ENCODE measurements at regions not wholly inside any gene's neighbourhood (a gene's known extent, or its start where the extent isn't known, plus 50 kb on each side); places are given as distances from the start of the nearest gene placed in this dataset.

DNA sequence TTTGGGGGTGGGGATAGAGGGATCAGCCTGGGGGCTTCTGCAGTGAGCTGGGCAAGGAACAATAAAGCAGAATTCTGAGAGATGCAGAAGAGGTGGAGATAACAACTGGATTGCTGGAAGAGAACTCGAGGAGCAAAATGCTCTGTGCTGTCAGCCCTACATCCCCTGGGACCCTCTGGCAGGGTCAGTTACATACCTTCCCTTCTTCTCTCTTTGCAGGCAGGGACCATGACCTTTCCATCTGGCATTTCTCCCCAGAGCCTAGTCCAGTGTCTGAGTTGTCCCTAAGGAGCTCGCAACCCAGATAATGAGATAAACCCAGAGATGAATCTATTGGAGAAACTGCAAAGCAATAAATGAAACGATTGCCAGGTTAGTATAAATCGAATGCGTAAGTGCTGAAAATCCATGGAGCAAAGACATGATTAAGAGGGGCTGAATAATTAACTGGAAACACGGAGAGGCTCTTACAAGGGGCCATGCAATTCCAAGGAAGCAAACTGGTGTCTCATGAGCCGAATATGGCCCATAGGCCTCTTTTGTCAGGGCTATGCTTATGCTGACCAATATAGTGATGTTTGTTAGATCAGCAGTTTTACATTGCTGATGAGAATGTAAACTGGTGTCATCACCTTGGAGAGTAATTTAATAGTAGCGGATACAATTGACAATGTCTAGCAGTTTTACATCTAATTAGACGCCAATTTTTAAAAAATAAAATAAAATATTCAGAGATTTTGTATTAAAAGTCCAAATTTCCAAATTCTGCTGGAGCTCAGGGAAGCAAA is 129.4 kb upstream of the IRX5 start:
- no peak for TF ChIP-seq ZC3H11A (IDR thresholded peaks at IDR 0.05)
- no peak for TF ChIP-seq EP300 (IDR thresholded peaks at IDR 0.05)
- no peak for TF ChIP-seq EHF (CRISPR knock-in tag; IDR thresholded peaks at IDR 0.05)
- TF ChIP-seq MAFK (IDR thresholded peaks at IDR 0.05; ENCODE audit: partially characterized antibody), result peak; percentile 16
- TF ChIP-seq, protein P1, sequence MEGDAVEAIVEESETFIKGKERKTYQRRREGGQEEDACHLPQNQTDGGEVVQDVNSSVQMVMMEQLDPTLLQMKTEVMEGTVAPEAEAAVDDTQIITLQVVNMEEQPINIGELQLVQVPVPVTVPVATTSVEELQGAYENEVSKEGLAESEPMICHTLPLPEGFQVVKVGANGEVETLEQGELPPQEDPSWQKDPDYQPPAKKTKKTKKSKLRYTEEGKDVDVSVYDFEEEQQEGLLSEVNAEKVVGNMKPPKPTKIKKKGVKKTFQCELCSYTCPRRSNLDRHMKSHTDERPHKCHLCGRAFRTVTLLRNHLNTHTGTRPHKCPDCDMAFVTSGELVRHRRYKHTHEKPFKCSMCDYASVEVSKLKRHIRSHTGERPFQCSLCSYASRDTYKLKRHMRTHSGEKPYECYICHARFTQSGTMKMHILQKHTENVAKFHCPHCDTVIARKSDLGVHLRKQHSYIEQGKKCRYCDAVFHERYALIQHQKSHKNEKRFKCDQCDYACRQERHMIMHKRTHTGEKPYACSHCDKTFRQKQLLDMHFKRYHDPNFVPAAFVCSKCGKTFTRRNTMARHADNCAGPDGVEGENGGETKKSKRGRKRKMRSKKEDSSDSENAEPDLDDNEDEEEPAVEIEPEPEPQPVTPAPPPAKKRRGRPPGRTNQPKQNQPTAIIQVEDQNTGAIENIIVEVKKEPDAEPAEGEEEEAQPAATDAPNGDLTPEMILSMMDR (IDR thresholded peaks at IDR 0.05), result no peak
- TF ChIP-seq HOXA7 (CRISPR knock-in tag; IDR thresholded peaks at IDR 0.05), result no peak
- no peak for TF ChIP-seq POLR2A (IDR thresholded peaks at IDR 0.05; ENCODE audit: low read length)
- TF ChIP-seq BHLHE40 (IDR thresholded peaks at IDR 0.05; ENCODE audit: low read depth, low read length), result no peak
- no peak for TF ChIP-seq RAD21 (conservative IDR thresholded peaks at IDR 0.05 in 1 of 2, IDR thresholded peaks at IDR 0.05 in 1 of 2)
- no peak for TF ChIP-seq RFX5 (IDR thresholded peaks at IDR 0.05)
- no peak for TF ChIP-seq JUN (IDR thresholded peaks at IDR 0.05)
- TF ChIP-seq, protein P2, sequence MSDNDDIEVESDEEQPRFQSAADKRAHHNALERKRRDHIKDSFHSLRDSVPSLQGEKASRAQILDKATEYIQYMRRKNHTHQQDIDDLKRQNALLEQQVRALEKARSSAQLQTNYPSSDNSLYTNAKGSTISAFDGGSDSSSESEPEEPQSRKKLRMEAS (IDR thresholded peaks at IDR 0.05), result no peak
- no peak for TF ChIP-seq MAZ (IDR thresholded peaks at IDR 0.05; ENCODE audit: borderline replicate concordance, low read depth, low read length)
- no peak for TF ChIP-seq PBX3 (IDR thresholded peaks at IDR 0.05)

All from A549 (cell line).